Body of pancreas (tissue), 4 donors: ENCODE measurements at regions not wholly inside any gene's neighbourhood (a gene's known extent, or its start where the extent isn't known, plus 50 kb on each side); places are given as distances from the start of the nearest gene placed in this dataset.

Experiments used
- ATAC-seq: fragments of 150-250 bp; one replicate; pipeline ENCODE4 v1.9.1; 2016
- DNase-seq, 4 donors: peaks; one replicate each; pipeline ENCODE4 v3.0.0-alpha.2; 2019
- H3K27ac ChIP-seq, 4 donors: fragments of 200-600 bp; sonication (generic); 1 replicate in 3 of 4; 2 replicates in 1 of 4; pipeline versions ENCODE4 v1.5.1 to v1.6.1; 2016 to 2019; ENCODE audit warnings: mild to moderate bottlenecking in 1 of 4, mixed read lengths in 1 of 4, moderate library complexity in 1 of 4
- H3K27me3 ChIP-seq, 2 donors: fragments of 200-600 bp; sonication (generic); one replicate each; pipeline ENCODE4 v1.6.0; 2016; ENCODE audit warnings: mild to moderate bottlenecking in 1 of 2
- H3K36me3 ChIP-seq, 2 donors: fragments of 200-600 bp; sonication (generic); replicated peaks in 1 of 2; 2 replicates each; pipeline ENCODE4 v1.5.1; 2016; ENCODE audit warnings: low read depth in 2 of 2; ENCODE audit not compliant: insufficient read depth in 1 of 2
- H3K4me1 ChIP-seq: fragments of 200-600 bp; sonication (generic); one replicate; pipeline ENCODE4 v1.6.0; 2016
- H3K4me3 ChIP-seq, 2 donors: fragments of 200-600 bp; sonication (generic); 1 replicate in 1 of 2; 2 replicates in 1 of 2; pipeline ENCODE4 v1.5.1; 2016 to 2019
- H3K9me3 ChIP-seq, 3 donors: fragments of 200-600 bp; sonication (generic); 1 replicate in 2 of 3; 2 replicates in 1 of 3; pipeline ENCODE4 v1.5.1; 2016
- CTCF ChIP-seq, 7 experiments: fragments of 450-650 bp in 4 of 7; fragments of 200-600 bp in 3 of 7; sonication (generic) in 3 of 7; IDR thresholded peaks; one replicate each; pipeline ENCODE4 v1.5.1; 2016 to 2019; ENCODE audit warnings: antibody characterized with exemption in 7 of 7
- POLR2A ChIP-seq, 3 donors: fragments of 450-650 bp; IDR thresholded peaks; one replicate each; pipeline ENCODE4 v1.6.1; 2016; ENCODE audit warnings: antibody characterized with exemption in 3 of 3, mild to moderate bottlenecking in 2 of 3
- WGBS, 2 donors: methylation state at CpG; one replicate each; pipeline ENCODE4 v1.1.5; 2017; 5-methylcytosine and 5-hydroxymethylcytosine counted together
- intact Hi-C: fragments of 100-400 bp; cut with DNase I; formaldehyde crosslinking; loops from one replicate; pipeline ENCODE4 v1.15.1; 2023

- Histone ChIP-seq H3K27ac (no peak overlapping the region), H3K4me3 (no peak overlapping the region), H3K27me3 (no peaks in the 10 kb centered on the region), H3K9me3 (no peaks in the 10 kb centered on the region), H3K4me1 (no peaks in the 10 kb centered on the region), H3K36me3 (no peaks in the 10 kb centered on the region)
- no peak for ATAC-seq
- intact Hi-C loops, result no loop called here
- WGBS, 2 donors, result 58 to 67% methylated on average over 8 of the region's 8 CpGs
- TF ChIP-seq CTCF (IDR thresholded peaks at IDR 0.05) (no peak), POLR2A (IDR thresholded peaks at IDR 0.05) (no peak)
- no peak for DNase-seq
Observed at GRCh38 chr2:195009202-195009601, 647.8 kb upstream of the SLC39A10 start.

GRCh38 chr2:195006856-195007255 is 650.2 kb upstream of the SLC39A10 start:
- H3K27me3 ChIP-seq, result no peaks in the 10 kb centered on the region
- intact Hi-C loops, result no loop called here
- TF ChIP-seq POLR2A (IDR thresholded peaks at IDR 0.05) (no peak), CTCF (IDR thresholded peaks at IDR 0.05) (no peak)
- no peak overlapping the region for H3K27ac ChIP-seq
- no peaks in the 10 kb centered on the region for H3K4me1 ChIP-seq
- H3K4me3 ChIP-seq, result no peak overlapping the region
- ATAC-seq, result no peak
- no peak for DNase-seq
- 39 to 42% methylated on average over 5 of the region's 5 CpGs for WGBS, 2 donors
- no peaks in the 10 kb centered on the region for H3K36me3 ChIP-seq
- no peaks in the 10 kb centered on the region for H3K9me3 ChIP-seq

GRCh38 chr2:195003881-195004471 is 653.0 kb upstream of the SLC39A10 start:
- H3K27me3 ChIP-seq, result no peaks in the 10 kb centered on the region
- no peaks in the 10 kb centered on the region for H3K9me3 ChIP-seq
- no peak for ATAC-seq
- H3K4me3 ChIP-seq, result no peak overlapping the region
- no peaks in the 10 kb centered on the region for H3K36me3 ChIP-seq
- no peaks in the 10 kb centered on the region for H3K4me1 ChIP-seq
- TF ChIP-seq POLR2A (IDR thresholded peaks at IDR 0.05) (no peak), CTCF (IDR thresholded peaks at IDR 0.05) (no peak)
- H3K27ac ChIP-seq, result no peak overlapping the region
- no peak for DNase-seq
- intact Hi-C loops, result no loop called here
- 42 to 49% methylated on average over 4 of the region's 4 CpGs for WGBS, 2 donors

DNA sequence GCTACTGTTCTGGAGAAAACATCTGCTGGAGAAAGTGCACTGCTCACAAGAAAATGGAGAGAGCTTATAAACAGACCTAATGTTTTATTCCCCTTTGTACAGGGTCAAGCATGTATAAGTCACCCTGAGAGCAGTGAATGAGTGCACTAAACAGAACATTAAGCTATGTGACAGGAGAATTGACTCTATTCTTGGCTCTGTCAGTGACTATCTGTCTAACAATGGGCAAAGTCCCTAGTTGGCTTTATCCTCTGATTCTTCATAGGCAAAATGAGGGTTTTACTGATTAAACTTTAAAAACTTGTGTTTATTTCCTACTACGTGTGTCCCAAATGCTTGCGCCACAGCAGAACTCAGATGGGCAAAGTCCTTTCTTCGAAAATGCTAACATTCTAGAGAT is 655.1 kb upstream of the SLC39A10 start:
- intact Hi-C loops, result no loop called here
- Histone ChIP-seq H3K4me1 (no peaks in the 10 kb centered on the region), H3K27ac (no peak overlapping the region), H3K36me3 (no peaks in the 10 kb centered on the region), H3K9me3 (no peaks in the 10 kb centered on the region), H3K4me3 (no peak overlapping the region), H3K27me3 (no peaks in the 10 kb centered on the region)
- ATAC-seq (no peak), DNase-seq (no peak)
- TF ChIP-seq CTCF (IDR thresholded peaks at IDR 0.05) (no peak), POLR2A (IDR thresholded peaks at IDR 0.05) (no peak)
- 61 to 79% methylated on average over 3 of the region's 3 CpGs for WGBS, 2 donors

DNA sequence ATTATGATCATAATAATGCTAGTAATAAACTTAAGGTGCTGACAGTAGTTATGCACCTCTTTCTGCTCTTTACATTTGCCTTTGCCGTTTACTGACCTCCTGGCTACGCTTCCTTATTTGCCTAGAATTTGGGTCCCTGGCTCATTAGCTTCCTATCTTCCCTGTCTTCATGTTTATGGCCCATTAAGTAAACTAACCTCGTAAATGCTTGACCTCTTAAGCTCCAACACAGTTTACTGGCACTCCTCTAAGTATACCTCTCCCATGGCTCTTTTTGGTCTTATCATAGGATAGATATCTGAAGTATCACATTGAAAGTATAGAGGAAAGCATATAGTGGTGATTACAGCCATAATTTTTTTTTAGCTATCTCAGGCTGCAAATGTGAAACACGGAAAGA is 657.3 kb upstream of the SLC39A10 start:
- no peak for ATAC-seq
- Histone ChIP-seq H3K4me3 (no peak overlapping the region), H3K27ac (no peak overlapping the region), H3K27me3 (no peaks in the 10 kb centered on the region), H3K4me1 (no peaks in the 10 kb centered on the region), H3K9me3 (no peaks in the 10 kb centered on the region), H3K36me3 (no peaks in the 10 kb centered on the region)
- DNase-seq, result no peak
- intact Hi-C loops, result no loop called here
- no peak for TF ChIP-seq CTCF (IDR thresholded peaks at IDR 0.05)
- TF ChIP-seq POLR2A (IDR thresholded peaks at IDR 0.05), result no peak
- 31 to 42% methylated on average over 4 of the region's 4 CpGs for WGBS, 2 donors
